Endothelial cell of umbilical vein (primary cell): ENCODE measurements at regions not wholly inside any gene's neighbourhood (a gene's known extent, or its start where the extent isn't known, plus 50 kb on each side); places are given as distances from the start of the nearest gene placed in this dataset.

ENCODE experiments used
- EZH2 ChIP-seq: IDR thresholded peaks from 2 replicates; pipeline ENCODE4 v1.6.1; 2012; ENCODE audit warnings: borderline replicate concordance, low read depth, mild to moderate bottlenecking, moderate library complexity, low read length, inconsistent platforms; ENCODE audit not compliant: severe bottlenecking
- GATA2 ChIP-seq: IDR thresholded peaks from 2 replicates; pipeline ENCODE4 v1.7.0; 2011; ENCODE audit warnings: low read depth, mild to moderate bottlenecking, moderate library complexity, mixed read lengths, low read length; ENCODE audit not compliant: insufficient read length, insufficient read depth
- JUN ChIP-seq: IDR thresholded peaks from 2 replicates; pipeline ENCODE4 v1.6.1; 2011; ENCODE audit warnings: borderline replicate concordance, low read depth; ENCODE audit not compliant: insufficient read length, insufficient read depth
- MYC ChIP-seq: IDR thresholded peaks from one replicate; pipeline ENCODE4 v1.6.1; 2011; ENCODE audit warnings: mild to moderate bottlenecking, low read depth, low read length
- POLR2A ChIP-seq: IDR thresholded peaks from 2 replicates; pipeline ENCODE4 v1.6.1; 2012; ENCODE audit warnings: low read depth, mild to moderate bottlenecking, control low read depth, low read length
- POLR2AphosphoS5 ChIP-seq: IDR thresholded peaks from 2 replicates; pipeline ENCODE4 v1.6.1; 2012; ENCODE audit warnings: low read depth, mild to moderate bottlenecking, control low read depth, low read length, moderate library complexity; ENCODE audit not compliant: insufficient read depth
- TF ChIP-seq, protein P1 (sequence below), 2 donors: IDR thresholded peaks; 1 replicate in 1 of 2; 2 replicates in 1 of 2; pipeline ENCODE4 v1.5.1; 2011; ENCODE audit warnings: low read length in 2 of 2, mild to moderate bottlenecking in 2 of 2, moderate library complexity in 2 of 2, control low read depth in 1 of 2, inconsistent platforms in 1 of 2, low read depth in 1 of 2; ENCODE audit not compliant: insufficient read depth in 1 of 2; ENCODE audit errors: extremely low read depth in 1 of 2
- TF ChIP-seq, protein P2 (sequence below): IDR thresholded peaks from 2 replicates; pipeline ENCODE4 v1.6.1; 2011; ENCODE audit not compliant: insufficient read depth, insufficient read length

DNA sequence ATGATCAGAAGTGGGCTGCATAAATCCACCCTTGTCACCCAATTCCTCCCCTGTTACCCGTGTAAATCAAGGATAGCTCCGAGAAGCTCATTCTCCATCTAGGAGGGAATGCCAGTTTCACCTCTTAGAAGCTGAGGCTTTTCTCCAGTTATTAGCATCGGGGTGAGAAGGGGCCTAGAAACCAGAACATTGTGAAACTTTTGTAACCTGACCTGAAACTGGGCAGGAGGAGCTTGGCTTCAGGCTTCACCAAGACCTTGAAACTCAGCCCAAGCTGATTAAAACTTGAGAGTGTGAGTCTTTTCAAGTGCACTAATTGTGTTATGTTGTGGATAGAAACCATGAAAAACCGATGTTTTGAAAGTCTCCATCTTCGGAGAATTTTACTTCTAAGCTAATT is 103.1 kb downstream of the BMP2 start:
- TF ChIP-seq, protein P1, sequence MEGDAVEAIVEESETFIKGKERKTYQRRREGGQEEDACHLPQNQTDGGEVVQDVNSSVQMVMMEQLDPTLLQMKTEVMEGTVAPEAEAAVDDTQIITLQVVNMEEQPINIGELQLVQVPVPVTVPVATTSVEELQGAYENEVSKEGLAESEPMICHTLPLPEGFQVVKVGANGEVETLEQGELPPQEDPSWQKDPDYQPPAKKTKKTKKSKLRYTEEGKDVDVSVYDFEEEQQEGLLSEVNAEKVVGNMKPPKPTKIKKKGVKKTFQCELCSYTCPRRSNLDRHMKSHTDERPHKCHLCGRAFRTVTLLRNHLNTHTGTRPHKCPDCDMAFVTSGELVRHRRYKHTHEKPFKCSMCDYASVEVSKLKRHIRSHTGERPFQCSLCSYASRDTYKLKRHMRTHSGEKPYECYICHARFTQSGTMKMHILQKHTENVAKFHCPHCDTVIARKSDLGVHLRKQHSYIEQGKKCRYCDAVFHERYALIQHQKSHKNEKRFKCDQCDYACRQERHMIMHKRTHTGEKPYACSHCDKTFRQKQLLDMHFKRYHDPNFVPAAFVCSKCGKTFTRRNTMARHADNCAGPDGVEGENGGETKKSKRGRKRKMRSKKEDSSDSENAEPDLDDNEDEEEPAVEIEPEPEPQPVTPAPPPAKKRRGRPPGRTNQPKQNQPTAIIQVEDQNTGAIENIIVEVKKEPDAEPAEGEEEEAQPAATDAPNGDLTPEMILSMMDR (IDR thresholded peaks at IDR 0.05; ENCODE audit: extremely low read depth in 1 of 2, insufficient read depth in 1 of 2, low read depth in 1 of 2, low read length in 2 of 2) = no peak
- TF ChIP-seq POLR2A = no peak
- TF ChIP-seq JUN = no peak
- TF ChIP-seq MYC = no peak
- TF ChIP-seq EZH2 = no peak
- no peak for TF ChIP-seq POLR2AphosphoS5
- TF ChIP-seq, protein P2, sequence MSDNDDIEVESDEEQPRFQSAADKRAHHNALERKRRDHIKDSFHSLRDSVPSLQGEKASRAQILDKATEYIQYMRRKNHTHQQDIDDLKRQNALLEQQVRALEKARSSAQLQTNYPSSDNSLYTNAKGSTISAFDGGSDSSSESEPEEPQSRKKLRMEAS = no peak
- no peak for TF ChIP-seq GATA2
